MM.1S (cell line): ENCODE measurements at regions not wholly inside any gene's neighbourhood (a gene's known extent, or its start where the extent isn't known, plus 50 kb on each side); places are given as distances from the start of the nearest gene placed in this dataset.

Experiments
- DNase-seq: peaks from one replicate; pipeline ENCODE4 v3.0.0-alpha.2; 2015
- H2AFZ ChIP-seq: fragments of 300-600 bp; sonication (generic); 2 replicates; pipeline ENCODE4 v1.6.0; 2016; ENCODE audit warnings: antibody characterized with exemption, low read length
- H3F3A ChIP-seq: fragments of 300-600 bp; sonication (generic); 2 replicates; pipeline ENCODE4 v1.6.1; 2016; ENCODE audit warnings: mild to moderate bottlenecking, antibody characterized with exemption, low read length, moderate library complexity, mixed read lengths; ENCODE audit not compliant: insufficient read depth
- H3K27ac ChIP-seq: fragments of 300-600 bp; sonication (generic); 2 replicates; pipeline ENCODE4 v1.5.1; 2016; ENCODE audit warnings: mild to moderate bottlenecking, low read length
- H3K27me3 ChIP-seq: fragments of 300-600 bp; sonication (generic); replicated peaks from 2 replicates; pipeline ENCODE4 v1.6.0; 2016; ENCODE audit warnings: low read length; ENCODE audit not compliant: insufficient read depth
- H3K36me3 ChIP-seq: fragments of 300-600 bp; sonication (generic); replicated peaks from 2 replicates; pipeline ENCODE4 v1.6.1; 2016; ENCODE audit warnings: mild to moderate bottlenecking, low read length, mixed read lengths; ENCODE audit not compliant: insufficient read depth
- H3K4me1 ChIP-seq: fragments of 300-600 bp; sonication (generic); 2 replicates; pipeline ENCODE4 v1.6.1; 2016; ENCODE audit warnings: low read length, mixed read lengths
- H3K4me2 ChIP-seq: fragments of 300-600 bp; sonication (generic); 2 replicates; pipeline ENCODE4 v1.6.0; 2016; ENCODE audit warnings: low read depth, low read length
- H3K4me3 ChIP-seq: fragments of 300-600 bp; sonication (generic); 2 replicates; pipeline ENCODE4 v1.5.1; 2016; ENCODE audit warnings: low read length, mixed read lengths
- H3K79me2 ChIP-seq: fragments of 300-600 bp; sonication (generic); 2 replicates; pipeline ENCODE4 v1.6.1; 2016; ENCODE audit warnings: mixed run types, low read length, mixed read lengths
- H3K9ac ChIP-seq: fragments of 300-600 bp; sonication (generic); 2 replicates; pipeline ENCODE4 v1.6.1; 2016; ENCODE audit warnings: low read length, mixed read lengths
- H3K9me2 ChIP-seq: fragments of 300-600 bp; sonication (generic); replicated peaks from 2 replicates; pipeline ENCODE4 v1.6.1; 2016; ENCODE audit warnings: mild to moderate bottlenecking, low read length, mixed read lengths; ENCODE audit not compliant: insufficient read depth
- H3K9me3 ChIP-seq: fragments of 300-600 bp; sonication (generic); replicated peaks from 2 replicates; pipeline ENCODE4 v1.6.1; 2016; ENCODE audit warnings: mild to moderate bottlenecking, low read length, mixed read lengths; ENCODE audit not compliant: insufficient read depth
- H4K20me1 ChIP-seq: fragments of 300-600 bp; sonication (generic); 2 replicates; pipeline ENCODE4 v1.6.1; 2016; ENCODE audit warnings: mild to moderate bottlenecking, low read length, moderate library complexity, mixed read lengths; ENCODE audit not compliant: insufficient read depth
- EZH2 ChIP-seq: fragments of 300-600 bp; sonication (generic); optimal IDR thresholded peaks from 2 replicates; pipeline ENCODE3; 2017; ENCODE audit warnings: low read depth, mild to moderate bottlenecking, antibody characterized with exemption, low read length, mixed read lengths
- EZH2phosphoT487 ChIP-seq: fragments of 300-600 bp; sonication (generic); IDR thresholded peaks from 2 replicates; pipeline ENCODE4 v1.6.1; 2018; ENCODE audit warnings: antibody characterized with exemption, low read length
- TF ChIP-seq, protein P1 (sequence below): fragments of 300-600 bp; sonication (generic); IDR thresholded peaks from 2 replicates; pipeline ENCODE4 v1.5.1; 2016; ENCODE audit warnings: antibody characterized with exemption, low read length, mixed read lengths

DNA sequence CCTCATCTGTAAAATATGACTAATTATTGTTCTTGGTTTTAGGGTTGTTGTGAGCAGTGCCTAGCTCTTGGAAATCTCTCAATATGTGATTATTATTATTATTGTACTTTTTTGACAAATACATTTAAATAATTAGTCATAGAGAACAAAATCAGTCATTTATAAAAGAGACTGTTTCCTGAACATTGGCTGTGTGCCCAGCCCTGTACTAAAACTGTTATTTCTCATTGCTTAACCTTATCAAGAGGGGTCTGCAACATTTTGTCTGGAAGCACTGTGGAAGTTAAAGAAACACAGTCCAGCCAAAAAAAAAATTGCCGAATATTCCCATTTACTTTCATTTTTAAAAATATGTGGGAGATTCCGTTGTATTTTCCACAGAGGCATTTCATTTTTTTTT lies 989.2 kb upstream of the SLIT2 start:
- Histone ChIP-seq H3K9ac (no peak overlapping the region), H2AFZ (no peak overlapping the region), H3K27ac (no peak overlapping the region), H4K20me1 (no peaks in the 10 kb centered on the region), H3K9me2 (no peaks in the 10 kb centered on the region), H3F3A (no peaks in the 10 kb centered on the region), H3K9me3 (no peaks in the 10 kb centered on the region), H3K27me3 (no peaks in the 10 kb centered on the region), H3K4me3 (no peak overlapping the region), H3K4me1 (no peaks in the 10 kb centered on the region), H3K36me3 (no peaks in the 10 kb centered on the region), H3K4me2 (no peak overlapping the region), H3K79me2 (no peaks in the 10 kb centered on the region)
- TF ChIP-seq, protein P1, sequence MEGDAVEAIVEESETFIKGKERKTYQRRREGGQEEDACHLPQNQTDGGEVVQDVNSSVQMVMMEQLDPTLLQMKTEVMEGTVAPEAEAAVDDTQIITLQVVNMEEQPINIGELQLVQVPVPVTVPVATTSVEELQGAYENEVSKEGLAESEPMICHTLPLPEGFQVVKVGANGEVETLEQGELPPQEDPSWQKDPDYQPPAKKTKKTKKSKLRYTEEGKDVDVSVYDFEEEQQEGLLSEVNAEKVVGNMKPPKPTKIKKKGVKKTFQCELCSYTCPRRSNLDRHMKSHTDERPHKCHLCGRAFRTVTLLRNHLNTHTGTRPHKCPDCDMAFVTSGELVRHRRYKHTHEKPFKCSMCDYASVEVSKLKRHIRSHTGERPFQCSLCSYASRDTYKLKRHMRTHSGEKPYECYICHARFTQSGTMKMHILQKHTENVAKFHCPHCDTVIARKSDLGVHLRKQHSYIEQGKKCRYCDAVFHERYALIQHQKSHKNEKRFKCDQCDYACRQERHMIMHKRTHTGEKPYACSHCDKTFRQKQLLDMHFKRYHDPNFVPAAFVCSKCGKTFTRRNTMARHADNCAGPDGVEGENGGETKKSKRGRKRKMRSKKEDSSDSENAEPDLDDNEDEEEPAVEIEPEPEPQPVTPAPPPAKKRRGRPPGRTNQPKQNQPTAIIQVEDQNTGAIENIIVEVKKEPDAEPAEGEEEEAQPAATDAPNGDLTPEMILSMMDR = no peak
- no peak for TF ChIP-seq EZH2
- TF ChIP-seq EZH2phosphoT487 = no peak
- DNase-seq = no peak

DNA sequence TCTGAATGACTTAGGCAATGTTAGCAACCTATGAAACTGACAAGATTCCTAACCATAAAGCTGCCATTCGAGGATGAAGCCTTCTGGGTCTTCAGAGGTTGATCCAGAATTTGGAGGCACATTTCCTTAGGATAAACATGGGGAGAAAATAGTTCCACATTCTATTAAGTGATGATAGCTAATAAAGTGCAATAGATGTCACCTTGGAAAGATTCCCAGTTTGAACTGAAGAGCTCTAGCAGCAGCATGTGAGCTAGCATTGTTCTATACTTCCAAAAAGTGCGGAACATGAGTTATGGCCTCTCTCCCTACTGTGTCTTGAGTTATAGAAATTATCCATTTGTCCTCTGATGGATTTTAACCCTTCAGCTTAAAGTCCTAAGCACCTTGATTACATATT lies 991.4 kb upstream of the SLIT2 start:
- no peak overlapping the region for H2AFZ ChIP-seq

DNA sequence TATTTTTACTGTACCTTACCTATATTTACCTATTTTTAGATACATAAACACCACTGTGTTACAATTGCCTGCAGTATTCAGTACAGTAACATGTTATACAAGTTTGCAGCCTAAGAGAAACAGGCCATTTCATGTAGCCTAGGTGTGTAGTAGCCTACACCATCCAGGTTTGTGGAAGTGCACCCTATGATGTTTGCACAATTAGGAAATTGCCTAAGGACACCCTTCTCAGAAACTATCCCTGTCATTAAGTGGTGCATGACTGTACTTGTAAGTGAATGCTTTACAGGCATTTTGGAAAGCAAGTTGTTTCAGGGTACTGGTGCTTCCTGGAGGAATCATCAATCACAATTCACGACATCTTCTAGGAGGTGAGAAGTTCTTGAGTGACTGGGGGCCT lies 991.8 kb upstream of the SLIT2 start:
- Histone ChIP-seq H3K9me3 (no peaks in the 10 kb centered on the region), H2AFZ (no peak overlapping the region), H3K36me3 (no peaks in the 10 kb centered on the region), H3K4me1 (no peaks in the 10 kb centered on the region), H3K79me2 (no peaks in the 10 kb centered on the region), H3K4me3 (no peak overlapping the region), H3K4me2 (no peak overlapping the region), H3F3A (no peaks in the 10 kb centered on the region), H4K20me1 (no peaks in the 10 kb centered on the region), H3K27ac (no peak overlapping the region), H3K9me2 (no peaks in the 10 kb centered on the region), H3K27me3 (no peaks in the 10 kb centered on the region), H3K9ac (no peak overlapping the region)
- DNase-seq = no peak
- TF ChIP-seq, protein P1 = no peak
- TF ChIP-seq EZH2 (no peak), EZH2phosphoT487 (no peak)

More for the DNA sequence above, 991.4 kb upstream of the SLIT2 start:
- no peak overlapping the region for H3K27ac ChIP-seq
- no peak for DNase-seq
- no peaks in the 10 kb centered on the region for H3K9me3 ChIP-seq
- H3K9me2 ChIP-seq = no peaks in the 10 kb centered on the region
- no peaks in the 10 kb centered on the region for H3F3A ChIP-seq
- H3K79me2 ChIP-seq = no peaks in the 10 kb centered on the region
- no peak overlapping the region for H3K4me3 ChIP-seq
- H3K4me1 ChIP-seq = no peaks in the 10 kb centered on the region
- H3K4me2 ChIP-seq = no peak overlapping the region
- H3K36me3 ChIP-seq = no peaks in the 10 kb centered on the region
- no peaks in the 10 kb centered on the region for H3K27me3 ChIP-seq
- TF ChIP-seq EZH2 (no peak), EZH2phosphoT487 (no peak)
- TF ChIP-seq, protein P1 = no peak
- no peak overlapping the region for H3K9ac ChIP-seq
- no peaks in the 10 kb centered on the region for H4K20me1 ChIP-seq
